Stimulated activated CD4-positive, alpha-beta T cell treated with anti-CD3 and anti-CD28 coated beads, Interleukin-2, amount 100 ng/mL, for 24 hours (primary cell): ENCODE measurements at regions not wholly inside any gene's neighbourhood (a gene's known extent, or its start where the extent isn't known, plus 50 kb on each side); places are given as distances from the start of the nearest gene placed in this dataset.

Experiments used
- DNase-seq, 2 donors: peaks; one replicate each; pipeline ENCODE4 v3.0.0-alpha.2; 2020

GRCh38 chr12:98073610-98074009 lies 441.8 kb upstream of the TMPO start:
- DNase-seq: no peak

- no peak for DNase-seq
Measured at GRCh38 chr12:98074286-98074685, 441.1 kb upstream of the TMPO start.

GRCh38 chr12:98084391-98084790 lies 431.0 kb upstream of the TMPO start:
- no peak for DNase-seq

GRCh38 chr12:98085046-98085755 lies 430.2 kb upstream of the TMPO start:
- no peak for DNase-seq

- DNase-seq: no peak
Measured at GRCh38 chr12:98090731-98091130, 424.7 kb upstream of the TMPO start.

- no peak for DNase-seq
Measured at GRCh38 chr12:98096436-98096835, 419.0 kb upstream of the TMPO start.

- DNase-seq: no peak
Measured at GRCh38 chr12:98106031-98106683, 409.2 kb upstream of the TMPO start.

GRCh38 chr12:98109266-98109665 lies 406.1 kb upstream of the TMPO start:
- no peak for DNase-seq

GRCh38 chr12:98110536-98110935 lies 404.9 kb upstream of the TMPO start:
- no peak for DNase-seq

GRCh38 chr12:98113548-98113947 lies 401.8 kb upstream of the TMPO start:
- no peak for DNase-seq

GRCh38 chr12:98121963-98122362 lies 393.4 kb upstream of the TMPO start:
- no peak for DNase-seq

- DNase-seq: no peak
Measured at GRCh38 chr12:98123021-98123461, 392.3 kb upstream of the TMPO start.

- no peak for DNase-seq
Measured at GRCh38 chr12:98126637-98127335, 388.6 kb upstream of the TMPO start.

- DNase-seq: no peak
Measured at GRCh38 chr12:98127336-98127679, 388.1 kb upstream of the TMPO start.

- no peak for DNase-seq
Measured at GRCh38 chr12:98127854-98128253, 387.5 kb upstream of the TMPO start.

GRCh38 chr12:98136544-98136943 lies 378.8 kb upstream of the TMPO start:
- no peak for DNase-seq

GRCh38 chr12:98137278-98137677 lies 378.1 kb upstream of the TMPO start:
- DNase-seq: no peak

GRCh38 chr12:98144953-98145352 lies 370.4 kb upstream of the TMPO start:
- no peak for DNase-seq

- no peak for DNase-seq
Measured at GRCh38 chr12:98146043-98146442, 369.3 kb upstream of the TMPO start.

- DNase-seq: no peak
Measured at GRCh38 chr12:98146487-98146886, 368.9 kb upstream of the TMPO start.

GRCh38 chr12:98149270-98149669 lies 366.1 kb upstream of the TMPO start:
- DNase-seq: no peak

GRCh38 chr12:98149691-98150210 lies 365.6 kb upstream of the TMPO start:
- DNase-seq: no peak

- DNase-seq: no peak
Measured at GRCh38 chr12:98151105-98151590, 364.2 kb upstream of the TMPO start.

GRCh38 chr12:98151984-98152383 lies 363.4 kb upstream of the TMPO start:
- no peak for DNase-seq
